ENCODE measurements at regions not wholly inside any gene's neighbourhood (a gene's known extent, or its start where the extent isn't known, plus 50 kb on each side); places are given as distances from the start of the nearest gene placed in this dataset.

DNA sequence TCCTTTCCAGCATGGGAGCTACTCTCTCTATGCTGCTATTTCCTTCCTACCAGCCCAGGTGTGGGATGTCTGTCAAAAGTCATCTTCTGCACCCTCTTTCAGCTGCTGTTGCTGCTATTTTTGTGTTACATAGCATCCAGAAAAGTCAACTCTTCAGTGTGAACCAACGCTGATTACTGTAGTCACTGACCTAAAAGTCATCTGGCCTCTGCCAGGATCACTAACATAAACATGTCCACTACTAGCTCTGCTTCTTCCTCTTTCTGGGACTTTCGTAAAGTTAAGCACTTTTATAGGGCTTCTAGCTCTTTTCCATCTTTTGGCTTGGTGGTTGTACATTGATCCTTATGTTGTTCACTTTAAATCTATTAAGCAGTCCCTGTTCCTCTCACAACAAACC is 90.2 kb upstream of the CARD18 start:
- Histone ChIP-seq H3F3A (ENCODE audit: insufficient read depth, low read depth) (no peaks in the 10 kb centered on the region), H3K27me3 (ENCODE audit: insufficient read depth, low read depth) (no peaks in the 10 kb centered on the region), H3K9me3 (ENCODE audit: insufficient read depth, low read depth) (no peaks in the 10 kb centered on the region), H2AFZ (0 out of 2 replicates have a peak overlapping the region, but pooled peaks have one; percentile 47), H3K79me2 (ENCODE audit: low read depth) (no peaks in the 10 kb centered on the region), H4K20me1 (ENCODE audit: insufficient read depth) (no peaks in the 10 kb centered on the region), H3K4me3 (no peak overlapping the region), H3K36me3 (ENCODE audit: low read depth) (no peaks in the 10 kb centered on the region), H3K27ac (no peak overlapping the region), H3K9me2 (ENCODE audit: insufficient read depth) (no peaks in the 10 kb centered on the region), H3K4me2 (no peak overlapping the region), H3K4me1 (replicated peaks; ENCODE audit: insufficient read depth) (peaks cover 13% of the 10 kb centered on the region)
- no peak for DNase-seq
- no peak for TF ChIP-seq EZH2 (IDR thresholded peaks at IDR 0.05; ENCODE audit: low read depth)
- TF ChIP-seq, protein P1, sequence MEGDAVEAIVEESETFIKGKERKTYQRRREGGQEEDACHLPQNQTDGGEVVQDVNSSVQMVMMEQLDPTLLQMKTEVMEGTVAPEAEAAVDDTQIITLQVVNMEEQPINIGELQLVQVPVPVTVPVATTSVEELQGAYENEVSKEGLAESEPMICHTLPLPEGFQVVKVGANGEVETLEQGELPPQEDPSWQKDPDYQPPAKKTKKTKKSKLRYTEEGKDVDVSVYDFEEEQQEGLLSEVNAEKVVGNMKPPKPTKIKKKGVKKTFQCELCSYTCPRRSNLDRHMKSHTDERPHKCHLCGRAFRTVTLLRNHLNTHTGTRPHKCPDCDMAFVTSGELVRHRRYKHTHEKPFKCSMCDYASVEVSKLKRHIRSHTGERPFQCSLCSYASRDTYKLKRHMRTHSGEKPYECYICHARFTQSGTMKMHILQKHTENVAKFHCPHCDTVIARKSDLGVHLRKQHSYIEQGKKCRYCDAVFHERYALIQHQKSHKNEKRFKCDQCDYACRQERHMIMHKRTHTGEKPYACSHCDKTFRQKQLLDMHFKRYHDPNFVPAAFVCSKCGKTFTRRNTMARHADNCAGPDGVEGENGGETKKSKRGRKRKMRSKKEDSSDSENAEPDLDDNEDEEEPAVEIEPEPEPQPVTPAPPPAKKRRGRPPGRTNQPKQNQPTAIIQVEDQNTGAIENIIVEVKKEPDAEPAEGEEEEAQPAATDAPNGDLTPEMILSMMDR (conservative IDR thresholded peaks at IDR 0.05) = no peak
- intact Hi-C loops (cut with micrococcal nuclease; ENCODE audit: unreplicated experiment) = no loop called here
- POLR2A ChIA-PET (ENCODE audit: unreplicated experiment) = interaction anchor here (0.5 kb wide), 1 partner anchor 493 kb away, joined by 6 read pairs; no protein-coding TSS in a partner anchor
- CTCF ChIA-PET = no interaction called here
- BruUV-seq (replicated peaks) = no TSS peak

DNA sequence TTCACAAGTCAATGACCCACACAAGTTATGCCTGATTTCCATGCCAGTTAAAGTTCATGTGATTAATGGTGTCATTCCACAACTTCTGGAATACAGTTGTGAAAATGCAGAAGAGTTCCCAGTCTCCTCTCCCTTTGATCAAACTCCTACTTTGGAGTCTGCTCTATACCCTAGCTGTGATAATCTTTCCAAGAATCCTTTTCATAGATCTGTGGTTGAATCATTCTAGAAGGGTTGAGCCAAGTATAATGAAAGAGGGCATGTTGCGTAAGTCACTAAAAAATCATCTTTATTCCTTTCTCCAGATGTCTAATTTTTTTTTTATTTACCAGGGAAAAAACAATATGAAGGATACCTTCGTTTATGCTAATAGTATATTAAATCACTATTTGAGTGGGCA is 89.7 kb upstream of the CARD18 start:
- Histone ChIP-seq H3K9me3 (ENCODE audit: insufficient read depth, low read depth) (no peaks in the 10 kb centered on the region), H3K4me3 (no peak overlapping the region), H4K20me1 (ENCODE audit: insufficient read depth) (no peaks in the 10 kb centered on the region), H2AFZ (no peak overlapping the region), H3K4me2 (no peak overlapping the region), H3K36me3 (ENCODE audit: low read depth) (no peaks in the 10 kb centered on the region), H3K4me1 (replicated peaks; ENCODE audit: insufficient read depth) (peaks cover 13% of the 10 kb centered on the region), H3K27ac (no peak overlapping the region), H3K9me2 (ENCODE audit: insufficient read depth) (no peaks in the 10 kb centered on the region), H3K27me3 (ENCODE audit: insufficient read depth, low read depth) (no peaks in the 10 kb centered on the region), H3F3A (ENCODE audit: insufficient read depth, low read depth) (no peaks in the 10 kb centered on the region), H3K79me2 (ENCODE audit: low read depth) (no peaks in the 10 kb centered on the region)
- DNase-seq = no peak
- no TSS peak for BruUV-seq (replicated peaks)
- CTCF ChIA-PET = no interaction called here
- intact Hi-C loops (cut with micrococcal nuclease; ENCODE audit: unreplicated experiment) = no loop called here
- TF ChIP-seq EZH2 (IDR thresholded peaks at IDR 0.05; ENCODE audit: low read depth) = no peak
- TF ChIP-seq, protein P1 (conservative IDR thresholded peaks at IDR 0.05) = no peak
- POLR2A ChIA-PET (ENCODE audit: unreplicated experiment) = no interaction called here

DNA sequence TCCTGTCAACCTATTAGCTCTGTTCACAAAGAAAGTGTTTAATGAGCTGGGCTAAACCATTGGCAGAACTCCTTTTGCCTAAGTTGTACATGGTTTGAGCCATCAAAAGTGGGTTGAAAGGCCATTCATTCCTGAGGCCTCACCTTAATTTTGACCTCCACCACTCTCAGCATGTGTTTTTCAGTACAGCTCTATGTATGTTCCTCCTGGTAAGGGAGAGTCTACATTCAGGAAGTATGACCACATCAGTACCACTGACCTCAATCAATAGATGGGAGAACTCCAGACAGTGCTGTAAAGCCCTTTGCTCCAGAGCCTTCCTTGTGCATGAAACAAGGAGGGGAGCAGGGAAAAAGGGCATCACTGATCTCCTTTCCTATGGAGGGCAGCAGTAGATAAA is 87.8 kb upstream of the CARD18 start:
- H3K36me3 ChIP-seq (ENCODE audit: low read depth) = no peaks in the 10 kb centered on the region
- no peaks in the 10 kb centered on the region for H3K9me2 ChIP-seq (ENCODE audit: insufficient read depth)
- no peaks in the 10 kb centered on the region for H4K20me1 ChIP-seq (ENCODE audit: insufficient read depth)
- H3K79me2 ChIP-seq (ENCODE audit: low read depth) = no peaks in the 10 kb centered on the region
- H3K9me3 ChIP-seq (ENCODE audit: insufficient read depth, low read depth) = no peaks in the 10 kb centered on the region
- no peak overlapping the region for H3K4me3 ChIP-seq
- TF ChIP-seq EZH2 (IDR thresholded peaks at IDR 0.05; ENCODE audit: low read depth) = no peak
- TF ChIP-seq, protein P1 (conservative IDR thresholded peaks at IDR 0.05) = no peak
- no peak overlapping the region for H3K4me2 ChIP-seq
- peak overlapping the region; percentile 56; the same call in 1 of the 2 replicates for H2AFZ ChIP-seq
- no peak overlapping the region for H3K27ac ChIP-seq
- intact Hi-C loops (cut with micrococcal nuclease; ENCODE audit: unreplicated experiment) = no loop called here
- POLR2A ChIA-PET (ENCODE audit: unreplicated experiment) = no interaction called here
- no peak for DNase-seq
- BruUV-seq (replicated peaks) = no TSS peak
- H3K27me3 ChIP-seq (ENCODE audit: insufficient read depth, low read depth) = no peaks in the 10 kb centered on the region
- H3K4me1 ChIP-seq (replicated peaks; ENCODE audit: insufficient read depth) = peaks cover 13% of the 10 kb centered on the region
- H3F3A ChIP-seq (ENCODE audit: insufficient read depth, low read depth) = no peaks in the 10 kb centered on the region
- CTCF ChIA-PET = no interaction called here

Measured in PC-9 (cell line).